Coronary artery (tissue), 2 donors: ENCODE measurements at regions not wholly inside any gene's neighbourhood (a gene's known extent, or its start where the extent isn't known, plus 50 kb on each side); places are given as distances from the start of the nearest gene placed in this dataset.
"Not testable (repeated sequence)": the region's sequence is repeated elsewhere in the genome, so short reads cannot be mapped to it uniquely, and the experiment has no call there.

Experiments
- DNase-seq: peaks from one replicate; pipeline ENCODE4 v3.0.0-alpha.2; 2017; ENCODE audit warnings: low spot score
- H3K27ac ChIP-seq, 2 donors: fragments of 200-600 bp; sonication (generic); one replicate each; pipeline ENCODE4 v1.5.1; 2016 to 2019
- H3K4me3 ChIP-seq: fragments of 200-600 bp; sonication (generic); 2 replicates; pipeline ENCODE4 v1.5.1; 2016; ENCODE audit warnings: mild to moderate bottlenecking, moderate library complexity
- CTCF ChIP-seq: fragments of 200-600 bp; sonication (generic); IDR thresholded peaks from one replicate; pipeline ENCODE4 v1.5.1; 2019; ENCODE audit warnings: antibody characterized with exemption

- no peak for TF ChIP-seq CTCF
- Histone ChIP-seq H3K27ac (no peak overlapping the region), H3K4me3 (no peak overlapping the region)
- no peak for DNase-seq
Observed at GRCh38 chr13:64130171-64130570, 2714.5 kb upstream of the PCDH20 start.

DNA sequence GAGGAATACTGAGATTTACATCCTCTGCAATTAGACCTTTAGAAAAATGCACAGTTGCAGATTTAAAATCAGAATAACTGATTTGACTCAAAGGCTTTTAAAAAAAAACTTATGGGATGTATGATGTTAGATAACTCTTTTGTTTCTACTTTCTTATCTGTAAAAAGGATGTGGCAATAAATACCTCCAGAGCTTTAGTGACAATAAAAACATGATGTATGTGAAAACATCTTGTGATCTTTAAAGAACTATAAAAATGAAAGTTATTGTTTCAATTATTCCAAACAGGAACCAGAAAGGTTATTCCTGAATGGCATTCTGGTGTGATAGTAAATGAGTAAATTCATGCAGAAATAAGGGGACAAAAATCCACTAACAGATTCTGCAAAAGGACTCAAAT is 2712.2 kb upstream of the PCDH20 start:
- H3K27ac ChIP-seq: no peak overlapping the region
- H3K4me3 ChIP-seq: no peak overlapping the region
- no peak for TF ChIP-seq CTCF
- DNase-seq: no peak

DNA sequence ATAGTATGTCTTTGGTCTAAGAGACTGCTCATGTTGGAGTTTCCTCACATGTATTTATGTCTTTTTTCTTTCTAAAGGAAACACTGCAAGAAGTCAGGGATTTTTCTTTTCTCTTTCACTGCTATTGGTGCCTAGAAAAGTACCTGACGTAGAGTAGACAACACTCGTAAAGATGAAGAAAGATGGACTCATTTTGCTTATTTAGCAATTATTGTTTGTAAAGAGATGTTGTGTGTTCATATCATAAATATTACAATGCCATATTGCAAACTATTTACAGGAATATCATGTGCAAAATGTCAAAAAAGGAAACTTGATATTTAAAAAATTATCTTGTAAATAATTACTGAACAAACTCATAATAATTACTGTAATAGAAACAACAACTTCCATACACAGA is 2711.5 kb upstream of the PCDH20 start:
- DNase-seq: no peak
- H3K4me3 ChIP-seq: no peak overlapping the region

DNA sequence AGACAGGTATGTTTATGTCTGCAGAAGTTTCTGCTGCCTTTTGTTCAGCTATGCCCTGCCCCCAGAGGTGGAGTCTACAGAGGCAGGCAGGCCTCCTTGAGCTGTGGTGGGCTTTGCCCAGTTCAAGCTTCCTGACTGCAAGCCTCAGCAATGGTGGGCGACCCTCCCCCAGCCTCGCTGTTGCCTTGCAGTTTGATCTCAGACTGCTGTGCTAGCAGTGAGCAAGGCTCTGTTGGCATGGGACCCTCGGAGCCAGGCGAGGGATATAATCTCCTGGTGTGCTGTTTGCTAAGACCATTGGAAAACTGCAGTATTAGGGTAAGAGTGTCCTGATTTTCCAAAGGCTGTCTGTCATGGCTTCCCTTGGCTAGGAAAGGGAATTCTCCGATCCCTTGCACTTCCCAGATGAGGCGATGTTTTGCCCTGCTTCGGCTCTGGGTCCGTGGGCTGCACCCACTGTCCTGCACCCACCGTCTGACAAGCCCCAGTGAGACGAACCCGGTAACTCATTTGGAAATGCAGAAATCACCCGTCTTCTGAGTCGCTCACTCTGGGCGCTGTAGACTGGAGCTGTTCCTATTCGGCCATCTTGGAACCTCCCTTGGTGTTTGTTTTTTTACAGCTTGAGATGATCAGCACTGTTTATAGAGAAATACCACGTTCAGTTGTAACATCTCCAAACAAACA is 2705.5 kb upstream of the PCDH20 start:
- H3K4me3 ChIP-seq, H3K27ac ChIP-seq, DNase-seq: not testable (repeated sequence)

More for the DNA sequence above, 2711.5 kb upstream of the PCDH20 start:
- no peak for TF ChIP-seq CTCF
- no peak overlapping the region for H3K27ac ChIP-seq

DNA sequence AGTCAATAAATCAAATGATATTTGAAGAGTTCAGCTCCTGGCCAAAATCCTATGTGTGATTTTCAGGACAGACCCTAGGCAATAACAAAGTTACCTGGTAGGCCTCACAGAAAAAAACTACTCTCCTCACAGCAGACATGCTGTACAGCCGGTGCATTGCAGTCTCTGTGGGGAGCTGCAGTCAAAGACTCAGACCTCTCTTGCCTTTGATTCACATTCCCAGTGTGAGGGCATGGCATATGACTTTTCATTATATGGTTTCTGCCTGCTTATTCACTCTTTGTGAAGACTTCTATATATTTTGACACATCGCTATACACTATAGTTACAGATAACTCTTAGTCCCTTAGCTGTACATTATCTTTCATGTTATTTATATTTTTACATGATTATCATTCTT is 2684.3 kb upstream of the PCDH20 start:
- H3K27ac ChIP-seq: no peak overlapping the region
- TF ChIP-seq CTCF: no peak
- H3K4me3 ChIP-seq: no peak overlapping the region
- no peak for DNase-seq

DNA sequence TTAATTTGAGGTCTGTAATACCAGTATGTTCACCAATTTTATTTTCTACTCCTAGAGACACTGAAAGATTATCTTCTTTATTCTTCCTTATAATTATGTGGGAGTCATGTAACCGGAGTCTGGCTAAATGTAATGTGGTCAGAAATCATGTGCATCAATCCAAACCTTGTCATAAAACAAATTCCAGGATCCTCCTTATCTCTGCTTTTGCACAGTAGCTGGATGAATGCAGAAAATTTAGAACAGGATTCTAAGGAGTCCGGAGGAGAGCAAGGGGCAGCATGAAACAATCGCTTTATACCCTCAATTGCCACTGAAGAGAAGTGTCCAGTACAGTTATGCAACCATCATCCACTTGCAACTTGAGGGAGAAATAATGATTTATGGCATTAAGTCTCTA is 2674.7 kb upstream of the PCDH20 start:
- H3K27ac ChIP-seq: no peak overlapping the region
- no peak for TF ChIP-seq CTCF
- H3K4me3 ChIP-seq: no peak overlapping the region
- DNase-seq: no peak

GRCh38 chr13:64088491-64088890 is 2672.8 kb upstream of the PCDH20 start:
- no peak for TF ChIP-seq CTCF
- no peak for DNase-seq
- H3K27ac ChIP-seq: no peak overlapping the region
- no peak overlapping the region for H3K4me3 ChIP-seq
